ENCODE measurements at regions not wholly inside any gene's neighbourhood (a gene's known extent, or its start where the extent isn't known, plus 50 kb on each side); places are given as distances from the start of the nearest gene placed in this dataset.

GRCh38 chr20:20812136-20812535 is 99.7 kb upstream of the RALGAPA2 start:
- BruUV-seq (replicated peaks), result no TSS peak
- no peak for TF ChIP-seq TCF7L2 (IDR thresholded peaks at IDR 0.05; ENCODE audit: low read depth, low read length)
- no peak for TF ChIP-seq SIN3A (IDR thresholded peaks at IDR 0.05; ENCODE audit: borderline replicate concordance, insufficient read depth, low read depth, low read length)
- no peak for TF ChIP-seq POLR2AphosphoS5 (IDR thresholded peaks at IDR 0.05; ENCODE audit: low read depth, low read length)
- no peak for TF ChIP-seq REST (IDR thresholded peaks at IDR 0.05; ENCODE audit: insufficient read depth in 1 of 2, low read depth in 2 of 2, low read length in 1 of 2)
- TF ChIP-seq CTCF (IDR thresholded peaks at IDR 0.05), result no peak
- Histone ChIP-seq H3K27me3 (ENCODE audit: control insufficient read depth, insufficient read depth, low read length) (peaks cover under 1% of the 10 kb centered on the region; the same call in 1 of the 2 replicates), H3K27ac (ENCODE audit: low read length) (no peak overlapping the region), H3K4me1 (ENCODE audit: control insufficient read depth, insufficient read depth, low read length) (no peaks in the 10 kb centered on the region), H3K9me3 (ENCODE audit: control insufficient read depth, insufficient read depth, low read depth, low read length) (no peaks in the 10 kb centered on the region), H3K36me3 (ENCODE audit: control insufficient read depth, insufficient read depth, low read length) (no peaks in the 10 kb centered on the region), H3K4me3 (ENCODE audit: low read depth in 2 of 2, low read length in 2 of 2) (no peak overlapping the region)
- ChIA-PET POLR2A (no interaction called here), CTCF (no interaction called here)
- intact Hi-C loops (cut with micrococcal nuclease; ENCODE audit: unreplicated experiment), result no loop called here
- DNase-seq (ENCODE audit: low read depth, low spot score) (no peak), ATAC-seq (no peak)
- in situ Hi-C loops (cut with HindIII; ENCODE audit: low pct_unique_long_range_greater_than_20kb, low sequenced_read_pairs), result no loop called here

GRCh38 chr20:20808016-20808415 is 95.6 kb upstream of the RALGAPA2 start:
- Histone ChIP-seq H3K27ac (ENCODE audit: low read length) (no peak overlapping the region), H3K36me3 (ENCODE audit: control insufficient read depth, insufficient read depth, low read length) (no peaks in the 10 kb centered on the region), H3K9me3 (ENCODE audit: control insufficient read depth, insufficient read depth, low read depth, low read length) (no peaks in the 10 kb centered on the region), H3K4me3 (ENCODE audit: low read depth in 2 of 2, low read length in 2 of 2) (no peak overlapping the region), H3K27me3 (ENCODE audit: control insufficient read depth, insufficient read depth, low read length) (peaks cover 4% of the 10 kb centered on the region), H3K4me1 (ENCODE audit: control insufficient read depth, insufficient read depth, low read length) (no peaks in the 10 kb centered on the region)
- no TSS peak for BruUV-seq (replicated peaks)
- no peak for DNase-seq (ENCODE audit: low read depth, low spot score)
- ChIA-PET POLR2A (no interaction called here), CTCF (no interaction called here)
- ATAC-seq, result no peak
- in situ Hi-C loops (cut with HindIII; ENCODE audit: low pct_unique_long_range_greater_than_20kb, low sequenced_read_pairs), result no loop called here
- intact Hi-C loops (cut with micrococcal nuclease; ENCODE audit: unreplicated experiment), result no loop called here
- TF ChIP-seq SIN3A (IDR thresholded peaks at IDR 0.05; ENCODE audit: borderline replicate concordance, insufficient read depth, low read depth, low read length) (no peak), POLR2AphosphoS5 (IDR thresholded peaks at IDR 0.05; ENCODE audit: low read depth, low read length) (no peak), TCF7L2 (IDR thresholded peaks at IDR 0.05; ENCODE audit: low read depth, low read length) (no peak), CTCF (IDR thresholded peaks at IDR 0.05) (no peak)
